NCI-H748 treated with DMSO at 0.1 percent for 48 hours (cell line): ENCODE measurements at regions not wholly inside any gene's neighbourhood (a gene's known extent, or its start where the extent isn't known, plus 50 kb on each side); places are given as distances from the start of the nearest gene placed in this dataset.
"Not testable (repeated sequence)": the region's sequence is repeated elsewhere in the genome, so short reads cannot be mapped to it uniquely, and the experiment has no call there.

Experiments
- DNase-seq: peaks from one replicate; lab custom pipeline; 2025; lab: John Stamatoyannopoulos, UW

DNA sequence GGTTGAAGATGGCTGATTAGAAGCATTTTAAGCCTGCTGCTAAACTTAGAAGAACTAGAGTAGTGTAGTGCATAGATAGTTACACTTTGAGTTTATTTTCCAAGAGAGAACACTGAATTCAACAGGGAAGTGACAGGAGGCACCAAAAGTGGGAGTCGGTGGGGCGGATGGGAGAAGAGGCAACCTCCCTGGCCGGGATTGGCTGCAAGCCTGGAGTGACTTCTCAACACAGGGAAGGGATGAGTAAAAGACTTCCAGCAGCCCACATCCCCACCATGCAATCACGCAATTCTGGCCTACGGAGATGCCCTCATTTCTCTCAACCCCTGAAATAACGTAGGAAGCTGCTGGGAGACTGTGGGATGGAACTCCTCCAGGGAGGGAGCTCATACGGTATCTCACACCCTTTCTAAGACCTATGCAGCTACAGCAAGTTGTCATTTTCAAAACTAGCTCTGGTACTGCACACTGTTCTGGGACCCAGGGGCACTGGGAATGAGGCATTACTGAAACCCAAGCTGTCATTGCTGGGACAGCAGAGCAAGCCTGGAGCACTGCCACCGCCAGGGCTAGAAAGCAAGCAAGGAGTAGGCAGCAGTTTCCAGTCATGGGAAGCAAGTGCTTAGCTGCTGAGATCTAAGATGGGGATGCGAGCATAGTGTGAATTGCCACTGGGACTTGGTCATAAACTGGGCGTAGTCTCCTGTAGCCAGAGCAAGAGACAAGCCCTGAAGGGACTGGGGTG, 331.6 kb upstream of the PTGER4 start:
- DNase-seq = no peak

GRCh38 chr5:40346901-40347300, 332.8 kb upstream of the PTGER4 start:
- DNase-seq = no peak

DNA sequence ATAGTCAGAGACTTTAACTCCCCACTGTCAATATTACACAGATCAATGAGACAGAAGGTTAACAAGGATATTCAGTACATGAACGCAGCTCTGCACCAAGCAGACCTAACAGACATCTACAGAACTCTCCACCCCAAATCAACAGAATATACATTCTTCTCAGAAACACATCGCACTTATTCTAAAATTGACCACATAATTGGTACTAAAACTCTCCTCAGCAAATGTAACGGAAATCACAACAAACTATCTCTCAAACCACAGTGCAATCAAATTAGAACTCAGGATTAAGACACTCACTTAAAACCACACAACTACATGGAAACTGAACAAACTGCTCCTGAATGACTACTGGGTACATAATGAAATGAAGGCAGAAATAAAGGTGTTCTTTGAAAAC, 341.3 kb upstream of the PTGER4 start:
- DNase-seq = not testable (repeated sequence)

- no peak for DNase-seq
Measured at GRCh38 chr5:40334242-40334635, 345.5 kb upstream of the PTGER4 start.

DNA sequence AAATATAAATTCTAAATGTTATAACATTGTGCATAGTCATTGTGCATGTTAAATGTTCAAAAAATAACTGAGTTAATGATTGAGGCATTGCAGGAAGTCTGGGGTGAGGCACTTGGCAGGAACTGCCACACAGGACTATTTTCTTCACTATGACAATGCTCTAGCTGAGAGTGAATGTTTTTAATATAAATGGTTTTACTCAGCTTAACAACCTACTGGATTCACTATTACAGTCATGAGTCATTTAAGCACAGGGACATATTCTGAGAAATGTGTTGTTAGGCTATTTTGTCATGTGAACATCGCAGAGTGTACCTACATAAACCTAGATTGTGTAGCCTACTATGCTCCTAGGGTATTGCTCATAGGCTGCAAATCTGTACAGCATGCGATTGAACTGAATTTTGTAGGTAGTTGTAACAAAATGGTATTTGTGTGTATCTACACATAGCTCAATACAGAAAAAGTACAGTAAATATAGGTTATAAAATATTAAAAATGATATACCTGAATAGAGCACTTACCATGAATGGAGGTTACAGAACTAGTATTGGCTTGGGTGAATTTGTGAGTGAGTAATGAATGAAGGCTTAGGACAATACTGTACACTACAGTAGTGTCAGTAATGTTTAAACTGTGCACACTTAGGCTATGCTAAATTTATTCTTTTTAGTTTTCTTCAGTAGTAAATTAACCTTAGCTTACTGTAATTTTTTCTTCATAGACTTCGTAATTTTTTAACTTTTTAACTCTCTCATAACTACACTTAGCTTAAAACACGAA, 346.1 kb upstream of the PTGER4 start:
- DNase-seq = no peak

DNA sequence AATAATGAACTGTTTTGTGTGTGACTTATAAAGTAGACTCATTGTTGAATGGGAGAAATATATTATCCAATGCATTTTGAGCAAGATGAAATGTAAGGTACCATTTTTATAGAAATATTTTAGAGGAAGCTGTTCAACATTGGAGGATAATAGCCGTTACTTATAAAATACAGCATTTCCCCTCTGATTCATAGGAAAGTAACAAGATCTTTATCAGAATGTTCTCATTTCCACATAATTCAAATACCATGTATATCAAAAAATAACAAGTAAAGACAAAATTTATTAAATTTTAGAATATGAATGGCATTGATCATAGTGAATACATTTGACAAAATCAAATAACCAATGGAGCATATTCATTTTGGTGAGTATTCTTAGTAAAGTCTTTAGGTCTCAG, 346.7 kb upstream of the PTGER4 start:
- DNase-seq = no peak

- no peak for DNase-seq
Measured at GRCh38 chr5:40331616-40332015, 348.1 kb upstream of the PTGER4 start.

- DNase-seq = no peak
Measured at GRCh38 chr5:40321514-40321913, 358.2 kb upstream of the PTGER4 start.

- no peak for DNase-seq
Measured at GRCh38 chr5:40318395-40318794, 361.3 kb upstream of the PTGER4 start.

- DNase-seq = no peak
Measured at GRCh38 chr5:40317023-40317422, 362.7 kb upstream of the PTGER4 start.

- DNase-seq = no peak
Measured at GRCh38 chr5:40315126-40315525, 364.6 kb upstream of the PTGER4 start.

GRCh38 chr5:40314275-40314674, 365.4 kb upstream of the PTGER4 start:
- no peak for DNase-seq

DNA sequence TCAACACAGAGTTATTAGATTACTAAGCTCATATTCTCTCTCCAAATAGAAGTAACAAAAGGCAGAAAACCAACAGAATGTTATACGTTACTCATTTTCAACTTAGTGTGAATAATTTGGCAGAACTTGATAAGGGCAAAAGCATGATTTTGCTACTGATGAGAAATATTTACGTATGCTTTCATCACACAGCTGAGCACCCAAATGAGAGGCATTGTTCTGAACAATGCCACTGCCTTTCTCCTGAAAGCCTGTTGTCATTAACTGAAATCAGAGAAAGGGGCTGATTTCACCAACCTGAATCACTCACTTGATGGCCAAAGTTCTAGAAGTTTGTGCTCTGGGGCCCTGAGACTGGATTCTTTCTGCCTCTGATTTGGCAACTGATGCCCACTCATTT, 367.5 kb upstream of the PTGER4 start:
- DNase-seq = no peak

GRCh38 chr5:40309851-40310250, 369.9 kb upstream of the PTGER4 start:
- no peak for DNase-seq

DNA sequence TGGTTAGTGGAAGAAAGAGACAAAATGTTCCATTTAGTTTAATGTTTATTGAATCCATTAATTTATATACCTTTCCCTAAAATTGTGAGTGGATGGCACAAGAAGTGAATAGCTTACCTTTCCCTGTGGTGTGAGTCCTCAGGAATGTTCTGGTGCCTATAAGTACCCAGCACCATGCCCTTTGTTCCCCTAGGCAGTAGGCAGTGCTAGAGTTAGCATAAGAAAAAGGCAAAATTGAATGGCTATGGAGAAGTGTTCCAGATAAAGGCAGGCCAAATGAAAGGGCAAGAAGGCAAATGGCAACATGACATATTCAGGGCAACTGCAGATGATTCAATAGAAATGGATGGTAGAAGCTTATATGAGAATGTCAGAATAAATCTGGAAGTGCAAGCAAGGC, 370.8 kb upstream of the PTGER4 start:
- DNase-seq = no peak

DNA sequence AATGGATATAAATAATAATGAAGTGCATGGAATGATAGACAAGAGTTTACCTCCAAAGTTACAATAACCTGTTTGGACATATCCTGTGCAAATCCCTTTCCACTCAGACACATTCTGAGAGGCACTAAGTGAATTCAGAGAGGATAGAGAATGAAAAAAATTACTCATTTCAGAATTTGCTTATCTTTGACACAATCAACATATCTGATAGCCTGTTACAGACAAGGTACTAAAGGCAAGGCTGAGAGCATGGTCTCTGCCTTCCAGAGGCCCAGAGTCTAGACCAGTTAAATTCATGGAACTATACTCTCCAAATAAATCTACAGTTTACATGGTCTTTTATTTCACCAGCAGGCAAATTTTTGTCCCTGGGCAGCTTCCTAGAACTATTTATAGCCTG, 371.8 kb upstream of the PTGER4 start:
- no peak for DNase-seq

- no peak for DNase-seq
Measured at GRCh38 chr5:40306869-40307487, 372.7 kb upstream of the PTGER4 start.

DNA sequence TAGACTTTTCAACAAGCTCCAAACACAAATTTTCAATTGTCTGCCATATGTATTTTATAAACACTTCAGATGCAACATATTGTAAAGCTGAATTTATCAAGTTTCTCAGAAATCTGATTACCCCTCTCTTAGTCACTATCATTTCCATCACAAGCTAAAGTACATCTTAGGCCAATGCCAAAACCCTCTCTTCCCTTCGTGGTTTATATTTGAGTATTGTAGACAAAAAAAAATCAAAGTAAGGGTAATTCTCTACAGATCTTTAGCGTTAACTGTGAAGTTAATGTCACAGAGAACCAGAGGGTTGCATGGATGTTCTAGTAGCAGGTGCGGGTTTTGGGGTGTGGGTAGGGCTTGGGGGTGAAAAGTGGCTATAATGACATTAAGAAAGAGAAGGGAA, 387.7 kb upstream of the PTGER4 start:
- no peak for DNase-seq

- no peak for DNase-seq
Measured at GRCh38 chr5:40291338-40291737, 388.4 kb upstream of the PTGER4 start.

- no peak for DNase-seq
Measured at GRCh38 chr5:40288800-40289485, 390.8 kb upstream of the PTGER4 start.

DNA sequence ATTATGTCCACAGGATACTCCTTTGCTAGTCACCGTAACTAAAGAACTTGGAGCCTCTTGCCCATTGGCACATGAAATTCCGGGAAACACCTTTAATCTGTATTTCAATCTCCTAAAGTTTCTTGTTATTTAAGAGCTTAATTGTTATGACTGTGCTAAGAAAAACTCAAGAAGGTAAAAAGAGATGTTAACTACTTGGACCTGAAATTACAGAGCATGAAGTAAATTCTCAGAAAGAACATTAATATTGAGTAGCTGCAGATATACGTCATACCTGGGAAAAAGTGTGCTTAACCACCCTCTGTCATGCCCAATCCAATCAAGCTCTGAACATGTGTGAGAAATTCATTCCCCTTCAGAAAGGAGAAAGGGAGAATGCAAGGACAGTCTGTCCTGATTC, 394.9 kb upstream of the PTGER4 start:
- DNase-seq = no peak

DNA sequence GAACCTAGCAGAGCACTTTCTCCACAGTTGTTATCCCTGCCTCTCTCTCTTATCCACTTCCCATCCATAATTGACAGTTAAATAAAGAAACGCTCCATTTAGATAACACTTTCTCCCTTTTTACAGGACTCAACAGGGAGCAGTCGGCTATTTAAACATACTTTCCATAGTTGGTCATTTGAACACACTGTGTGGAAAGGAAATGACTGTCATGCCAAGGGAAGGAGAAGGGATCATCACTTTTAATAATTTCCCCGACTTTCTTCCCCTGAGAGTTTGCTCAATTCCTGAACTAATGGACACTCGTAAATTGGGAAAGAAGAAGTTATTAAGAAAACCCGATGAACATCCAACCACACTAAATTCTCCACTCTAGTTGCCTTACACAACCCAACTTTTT, 400.8 kb upstream of the PTGER4 start:
- DNase-seq = no peak
